Muscle layer of duodenum (tissue), 2 donors: ENCODE measurements at regions not wholly inside any gene's neighbourhood (a gene's known extent, or its start where the extent isn't known, plus 50 kb on each side); places are given as distances from the start of the nearest gene placed in this dataset.
"Not testable (repeated sequence)": the region's sequence is repeated elsewhere in the genome, so short reads cannot be mapped to it uniquely, and the experiment has no call there.

ENCODE experiments used
- H3K27ac ChIP-seq: one replicate; pipeline ENCODE4 v1.7.0; 2013; ENCODE audit warnings: mild to moderate bottlenecking, low read length
- H3K27me3 ChIP-seq: one replicate; pipeline ENCODE4 v1.7.0; 2013; ENCODE audit warnings: low read depth, mild to moderate bottlenecking, control low read depth, low read length
- H3K36me3 ChIP-seq, 2 donors: one replicate each; pipeline ENCODE4 v1.7.0; 2013; ENCODE audit warnings: low read length in 2 of 2, control low read depth in 1 of 2, mild to moderate bottlenecking in 1 of 2; ENCODE audit not compliant: insufficient read depth in 2 of 2, control insufficient read depth in 1 of 2
- H3K4me1 ChIP-seq, 2 donors: one replicate each; pipeline ENCODE4 v1.7.0; 2013; ENCODE audit warnings: low read length in 2 of 2, mild to moderate bottlenecking in 2 of 2, control low read depth in 1 of 2, moderate library complexity in 1 of 2; ENCODE audit not compliant: insufficient read depth in 2 of 2, control insufficient read depth in 1 of 2
- H3K4me3 ChIP-seq, 2 donors: one replicate each; pipeline ENCODE4 v1.7.0; 2013; ENCODE audit warnings: low read length in 2 of 2, low read depth in 1 of 2, mild to moderate bottlenecking in 1 of 2
- H3K9me3 ChIP-seq, 2 donors: one replicate each; pipeline ENCODE4 v1.7.0; 2013; ENCODE audit warnings: low read length in 2 of 2, control low read depth in 1 of 2, mild to moderate bottlenecking in 1 of 2; ENCODE audit not compliant: control insufficient read depth in 1 of 2
- donor health status: healthy.

DNA sequence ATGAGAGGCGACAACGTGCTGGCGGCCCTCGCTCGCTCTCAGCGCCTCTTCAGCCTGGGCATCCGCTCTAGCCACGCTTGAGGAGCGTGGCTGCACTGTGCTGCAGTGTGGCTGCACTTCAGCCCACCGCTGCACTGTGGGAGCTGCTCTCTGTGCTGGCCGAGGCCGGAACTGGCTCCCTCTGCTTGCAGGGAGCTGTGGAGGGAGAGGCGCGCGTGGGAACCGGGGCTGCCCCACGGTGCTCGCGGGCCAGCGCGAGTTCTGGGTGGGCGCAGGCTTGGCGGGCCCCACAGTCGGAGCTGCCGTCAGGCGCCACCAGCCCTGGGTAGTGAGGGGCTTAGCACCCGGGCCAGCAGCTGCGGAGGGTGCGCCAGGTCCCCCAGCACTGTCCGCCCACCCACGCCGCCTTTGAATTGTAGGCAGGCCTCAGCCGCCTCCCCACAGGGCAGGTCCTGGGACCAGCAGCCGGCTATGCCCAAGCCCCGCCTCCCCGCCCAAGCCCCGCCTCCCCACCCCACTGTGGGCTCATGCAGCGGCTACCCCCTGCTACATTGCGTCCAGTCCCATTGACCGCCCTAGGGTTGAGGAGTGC lies 974.2 kb downstream of the FSCB start:
- H3K36me3 ChIP-seq, result no peaks in the 10 kb centered on the region
- H3K27ac ChIP-seq, result no peak overlapping the region
- no peaks in the 10 kb centered on the region for H3K27me3 ChIP-seq
- H3K4me1 ChIP-seq, result no peaks in the 10 kb centered on the region
- peaks cover 0 to 6% of the 10 kb centered on the region in 2 donors for H3K9me3 ChIP-seq
- H3K4me3 ChIP-seq, result no peak overlapping the region

DNA sequence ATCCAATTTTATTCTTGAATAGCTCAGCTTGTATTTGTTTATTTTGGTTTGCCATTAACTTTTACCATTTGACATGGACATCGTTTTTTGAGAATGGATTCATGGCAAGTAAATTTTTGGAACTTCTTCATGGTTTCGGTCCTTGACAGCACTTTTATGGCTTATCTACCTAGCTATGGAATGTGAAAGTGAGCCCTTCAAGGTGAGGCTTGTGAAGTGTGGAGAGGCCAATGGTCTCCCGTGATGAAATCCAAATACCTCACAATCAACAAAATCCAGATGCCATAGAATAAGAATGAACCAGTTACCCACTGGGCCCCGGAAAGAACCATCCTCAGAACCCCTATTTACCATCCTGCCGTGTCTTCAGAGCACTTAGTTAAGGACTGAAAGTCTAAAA lies 978.8 kb downstream of the FSCB start:
- Histone ChIP-seq H3K9me3 (peaks cover 0 to 2% of the 10 kb centered on the region in 2 donors), H3K27ac (no peak overlapping the region), H3K4me3 (no peak overlapping the region), H3K36me3 (no peaks in the 10 kb centered on the region), H3K4me1 (no peaks in the 10 kb centered on the region), H3K27me3 (no peaks in the 10 kb centered on the region)

DNA sequence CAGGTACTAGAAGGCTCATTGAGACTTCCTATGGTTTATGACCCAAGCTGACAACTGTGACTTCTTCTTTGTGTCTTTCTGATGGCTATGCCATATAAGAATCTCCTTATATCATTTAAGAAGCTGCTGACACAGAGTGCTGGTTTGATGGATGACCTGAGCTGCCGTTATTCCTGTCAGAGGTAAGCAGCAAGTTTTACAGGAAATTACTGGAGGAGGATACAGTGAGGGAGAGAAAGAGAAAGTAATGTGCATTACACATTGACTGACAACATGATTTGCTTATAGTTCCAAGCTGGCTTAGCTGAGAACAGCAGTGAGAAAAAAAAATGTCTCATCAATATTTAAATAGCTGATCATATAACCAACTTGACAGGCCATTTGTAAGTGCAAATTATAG lies 981.4 kb downstream of the FSCB start:
- no peaks in the 10 kb centered on the region for H3K36me3 ChIP-seq
- H3K27ac ChIP-seq, result no peak overlapping the region
- no peaks in the 10 kb centered on the region for H3K27me3 ChIP-seq
- H3K9me3 ChIP-seq, result no peaks in the 10 kb centered on the region
- H3K4me1 ChIP-seq, result no peaks in the 10 kb centered on the region
- H3K4me3 ChIP-seq, result no peak overlapping the region

DNA sequence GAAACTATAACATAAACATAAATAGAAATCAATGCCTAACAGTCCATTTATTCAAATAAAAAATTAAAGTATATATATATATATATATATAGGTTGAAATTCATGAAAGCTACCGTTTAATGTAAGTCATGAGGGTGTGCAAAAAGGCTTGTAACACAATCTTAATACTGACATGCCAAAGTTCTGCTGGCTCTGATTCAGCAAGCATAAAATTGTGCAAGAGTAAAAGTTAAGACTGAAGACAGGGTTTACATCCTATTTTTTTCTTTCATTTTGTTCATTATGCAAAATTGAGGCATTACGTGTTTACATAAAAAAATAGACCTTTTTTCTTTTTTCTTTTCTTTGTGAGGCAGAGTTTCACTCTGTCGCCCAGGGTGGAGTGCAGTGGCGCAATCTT lies 984.2 kb downstream of the FSCB start:
- H3K4me1 ChIP-seq, result no peaks in the 10 kb centered on the region
- H3K9me3 ChIP-seq, result no peaks in the 10 kb centered on the region
- no peaks in the 10 kb centered on the region for H3K27me3 ChIP-seq

DNA sequence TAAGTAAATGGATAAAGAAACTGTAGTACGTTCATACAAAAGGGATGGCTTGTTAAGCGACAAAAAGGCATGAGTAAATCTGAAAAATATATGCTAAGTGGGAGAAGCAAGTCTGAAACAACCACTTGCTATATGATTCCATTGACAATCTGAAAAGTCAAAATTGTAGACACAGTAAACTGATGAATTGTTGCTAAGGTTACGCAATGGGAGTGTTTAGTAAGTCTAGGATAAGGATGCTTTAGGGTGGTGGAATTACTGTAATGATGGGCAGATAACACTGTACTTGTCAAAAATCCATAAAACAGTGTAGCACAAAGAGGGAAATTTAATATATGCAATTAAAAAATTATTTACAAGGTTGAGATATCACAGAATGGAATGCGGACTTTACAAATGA lies 984.9 kb downstream of the FSCB start:
- Histone ChIP-seq H3K4me3 (no peak overlapping the region), H3K4me1 (no peaks in the 10 kb centered on the region), H3K27ac (no peak overlapping the region), H3K27me3 (no peaks in the 10 kb centered on the region), H3K36me3 (no peaks in the 10 kb centered on the region), H3K9me3 (no peaks in the 10 kb centered on the region)

More for the DNA sequence above, 984.2 kb downstream of the FSCB start:
- no peaks in the 10 kb centered on the region for H3K36me3 ChIP-seq
- H3K4me3 ChIP-seq, result no peak overlapping the region
- H3K27ac ChIP-seq, result no peak overlapping the region

DNA sequence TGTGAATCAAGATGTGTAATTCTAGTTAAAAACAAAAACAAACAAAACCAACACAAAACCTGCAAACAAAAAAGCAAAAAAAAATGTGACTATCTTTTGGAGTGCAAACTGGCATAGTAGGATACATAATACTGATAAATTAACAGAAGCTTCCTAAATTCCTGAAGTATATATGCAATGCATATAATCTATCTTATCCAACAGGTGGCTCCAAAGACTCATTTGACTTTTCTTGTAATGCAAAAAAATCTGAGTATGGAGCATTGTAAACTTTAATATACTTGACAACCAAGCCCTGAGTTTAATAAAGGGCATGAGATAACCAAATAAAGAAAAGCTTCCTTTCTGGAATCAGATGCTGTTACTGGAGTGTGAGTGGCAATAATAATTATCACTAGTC lies 1003.6 kb downstream of the FSCB start:
- no peak overlapping the region for H3K4me3 ChIP-seq
- H3K9me3 ChIP-seq, result no peaks in the 10 kb centered on the region
- no peaks in the 10 kb centered on the region for H3K4me1 ChIP-seq
- no peak overlapping the region for H3K27ac ChIP-seq
- H3K27me3 ChIP-seq, result no peaks in the 10 kb centered on the region
- no peaks in the 10 kb centered on the region for H3K36me3 ChIP-seq

DNA sequence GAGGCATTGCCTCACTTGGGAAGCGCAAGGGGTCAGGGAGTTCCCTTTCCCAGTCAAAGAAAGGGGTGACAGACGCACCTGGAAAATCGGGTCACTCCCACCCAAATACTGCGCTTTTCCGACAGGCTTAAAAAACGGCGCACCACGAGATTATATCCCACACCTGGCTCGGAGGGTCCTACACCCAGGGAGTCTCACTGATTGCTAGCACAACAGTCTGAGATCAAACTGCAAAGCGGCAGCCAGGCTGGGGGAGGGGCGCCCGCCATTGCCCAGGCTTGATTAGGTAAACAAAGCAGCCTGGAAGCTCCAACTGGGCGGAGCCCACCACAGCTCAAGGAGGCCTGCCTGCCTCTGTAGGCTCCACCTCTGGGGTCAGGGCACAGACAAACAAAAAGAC lies 1014.7 kb downstream of the FSCB start:
- not testable (repeated sequence) for H3K27ac ChIP-seq, H3K36me3 ChIP-seq, H3K4me3 ChIP-seq, H3K4me1 ChIP-seq, H3K27me3 ChIP-seq, H3K9me3 ChIP-seq

DNA sequence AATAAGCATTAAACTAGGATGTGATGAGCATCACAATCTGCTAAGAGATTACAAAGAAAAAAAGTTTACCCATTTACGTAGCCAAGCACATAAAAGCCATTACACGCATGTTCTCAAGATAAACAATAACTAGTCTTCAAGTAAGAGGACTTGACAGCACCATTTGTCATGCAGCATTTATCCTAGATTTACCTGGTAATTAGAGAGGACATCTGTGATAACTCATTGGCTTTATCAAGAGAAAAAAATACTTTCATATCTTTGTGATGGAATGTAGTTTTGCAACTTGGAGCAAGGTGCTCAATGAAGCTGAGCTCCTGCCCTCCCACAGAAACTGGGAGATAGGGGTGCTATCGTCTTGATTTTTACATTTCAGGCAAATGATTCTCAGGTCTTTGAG lies 1023.7 kb downstream of the FSCB start:
- Histone ChIP-seq H3K27ac (no peak overlapping the region), H3K36me3 (no peaks in the 10 kb centered on the region), H3K4me1 (no peaks in the 10 kb centered on the region), H3K4me3 (no peak overlapping the region), H3K9me3 (no peaks in the 10 kb centered on the region), H3K27me3 (no peaks in the 10 kb centered on the region)

DNA sequence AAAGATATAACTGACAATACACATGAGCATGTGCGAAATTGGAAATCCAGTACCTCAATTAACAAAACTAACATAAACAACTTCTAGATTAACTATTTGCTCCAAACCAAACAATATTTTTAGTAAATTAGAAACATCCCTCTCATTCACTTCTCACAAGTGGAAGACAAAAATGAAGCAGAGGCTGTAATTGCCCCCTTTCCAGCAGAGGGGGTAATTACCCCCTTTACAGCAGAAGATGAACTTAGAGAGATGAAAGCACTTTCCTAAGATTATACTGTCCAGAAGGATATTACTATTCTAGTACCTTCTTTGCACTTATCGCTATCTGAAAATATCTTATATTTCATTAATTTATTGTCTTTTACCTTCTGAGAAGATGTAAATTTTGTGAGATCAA lies 1025.2 kb downstream of the FSCB start:
- no peak overlapping the region for H3K27ac ChIP-seq
- no peaks in the 10 kb centered on the region for H3K4me1 ChIP-seq
- no peak overlapping the region for H3K4me3 ChIP-seq
- H3K27me3 ChIP-seq, result no peaks in the 10 kb centered on the region
- no peaks in the 10 kb centered on the region for H3K36me3 ChIP-seq
- H3K9me3 ChIP-seq, result no peaks in the 10 kb centered on the region

DNA sequence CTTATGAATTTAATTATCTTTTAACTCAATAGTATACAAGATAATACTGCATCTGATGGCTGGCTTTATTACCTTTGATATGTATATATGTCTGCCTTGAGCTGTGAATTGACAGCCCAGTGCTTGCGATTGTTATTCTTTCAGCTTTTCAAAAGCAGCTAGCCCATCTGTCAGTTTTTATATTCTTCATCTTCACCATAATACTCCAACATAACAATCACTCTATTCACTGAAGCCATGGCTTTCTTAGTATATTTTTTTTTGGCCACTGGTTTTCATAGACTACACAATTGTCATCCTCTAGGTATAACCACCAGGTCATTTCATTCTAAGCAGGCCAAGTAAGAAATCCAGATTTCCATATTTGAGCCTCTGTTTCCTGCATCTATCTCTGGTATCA lies 1026.1 kb downstream of the FSCB start:
- H3K4me3 ChIP-seq, result no peak overlapping the region
- H3K27ac ChIP-seq, result no peak overlapping the region
- H3K36me3 ChIP-seq, result no peaks in the 10 kb centered on the region
- H3K27me3 ChIP-seq, result no peaks in the 10 kb centered on the region
- H3K4me1 ChIP-seq, result no peaks in the 10 kb centered on the region
- H3K9me3 ChIP-seq, result no peaks in the 10 kb centered on the region

DNA sequence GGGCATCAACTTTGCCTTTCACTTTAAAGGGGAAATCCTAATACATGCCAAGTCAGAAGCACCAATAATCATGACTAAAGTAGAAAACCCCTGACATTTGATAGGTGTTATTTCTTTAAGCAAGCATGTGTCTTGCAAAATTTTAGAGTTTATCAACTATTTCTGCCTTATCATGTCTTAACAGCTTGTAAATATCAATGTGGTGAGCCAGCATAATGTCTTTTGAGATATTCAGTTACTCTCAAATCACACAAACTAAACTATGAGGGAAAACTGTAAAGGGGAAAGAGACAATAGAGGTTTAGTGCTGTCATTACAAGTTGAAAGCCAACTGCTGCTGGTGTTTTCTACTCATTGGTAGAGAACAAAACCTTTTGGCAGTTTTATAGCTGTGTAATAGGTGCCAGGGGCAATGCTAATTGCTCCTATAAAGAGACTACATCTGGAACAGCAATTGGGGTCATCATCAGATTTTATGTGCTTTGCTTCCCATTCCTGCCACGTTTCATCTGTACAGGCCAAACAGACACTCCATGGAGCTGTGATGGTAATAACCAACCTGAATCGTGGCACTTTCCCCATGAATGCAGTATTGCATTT lies 1027.4 kb downstream of the FSCB start:
- Histone ChIP-seq H3K27ac (no peak overlapping the region), H3K9me3 (no peaks in the 10 kb centered on the region), H3K4me3 (no peak overlapping the region), H3K27me3 (no peaks in the 10 kb centered on the region), H3K4me1 (no peaks in the 10 kb centered on the region), H3K36me3 (no peaks in the 10 kb centered on the region)

DNA sequence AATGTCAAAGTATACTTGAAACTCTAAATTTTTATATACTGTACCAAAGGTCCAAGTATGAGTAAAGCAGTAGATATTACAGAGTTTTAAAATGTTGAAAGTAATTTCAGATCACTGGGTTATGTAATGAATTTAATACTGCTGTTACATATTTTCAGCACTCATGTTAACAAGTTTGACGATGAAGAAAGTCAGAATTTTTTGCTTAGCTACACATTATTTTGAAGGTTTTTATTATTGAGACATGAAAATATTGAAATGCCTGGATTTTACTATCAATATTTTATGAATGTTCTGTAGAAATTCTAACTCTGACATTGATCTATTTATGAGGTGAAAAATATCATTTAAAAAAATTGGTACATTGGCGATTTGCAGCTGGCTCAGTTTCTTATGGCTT lies 1030.3 kb downstream of the FSCB start:
- Histone ChIP-seq H3K4me3 (no peak overlapping the region), H3K4me1 (no peaks in the 10 kb centered on the region), H3K36me3 (no peaks in the 10 kb centered on the region), H3K27me3 (no peaks in the 10 kb centered on the region), H3K9me3 (no peaks in the 10 kb centered on the region), H3K27ac (no peak overlapping the region)
